ENCODE measurements at regions not wholly inside any gene's neighbourhood (a gene's known extent, or its start where the extent isn't known, plus 50 kb on each side); places are given as distances from the start of the nearest gene placed in this dataset.

GRCh38 chr13:74895042-74895796 lies 586.8 kb downstream of the TBC1D4 start:
- DNase-seq (ENCODE audit: low read depth): no peak
- no peak for TF ChIP-seq CTCF (conservative IDR thresholded peaks at IDR 0.05; ENCODE audit: control insufficient read depth, insufficient read depth, low read depth, low read length)
- H3K4me3 ChIP-seq (ENCODE audit: control insufficient read depth, low read depth, low read length): no peak overlapping the region

- TF ChIP-seq CTCF (conservative IDR thresholded peaks at IDR 0.05; ENCODE audit: control insufficient read depth, insufficient read depth, low read depth, low read length): no peak
- no peak overlapping the region for H3K4me3 ChIP-seq (ENCODE audit: control insufficient read depth, low read depth, low read length)
- no peak for DNase-seq (ENCODE audit: low read depth)
Measured at GRCh38 chr13:74892096-74892495, 589.9 kb downstream of the TBC1D4 start.

GRCh38 chr13:74891610-74892009 lies 590.4 kb downstream of the TBC1D4 start:
- no peak for TF ChIP-seq CTCF (conservative IDR thresholded peaks at IDR 0.05; ENCODE audit: control insufficient read depth, insufficient read depth, low read depth, low read length)
- peak; percentile 64 for DNase-seq (ENCODE audit: low read depth)
- no peak overlapping the region for H3K4me3 ChIP-seq (ENCODE audit: control insufficient read depth, low read depth, low read length)

- no peak overlapping the region for H3K4me3 ChIP-seq (ENCODE audit: control insufficient read depth, low read depth, low read length)
- TF ChIP-seq CTCF (conservative IDR thresholded peaks at IDR 0.05; ENCODE audit: control insufficient read depth, insufficient read depth, low read depth, low read length): no peak
- DNase-seq (ENCODE audit: low read depth): peak; percentile 48
Measured at GRCh38 chr13:74889321-74889720, 592.6 kb downstream of the TBC1D4 start.

GRCh38 chr13:74886502-74886901 lies 595.5 kb downstream of the TBC1D4 start:
- no peak overlapping the region for H3K4me3 ChIP-seq (ENCODE audit: control insufficient read depth, low read depth, low read length)
- no peak for TF ChIP-seq CTCF (conservative IDR thresholded peaks at IDR 0.05; ENCODE audit: control insufficient read depth, insufficient read depth, low read depth, low read length)
- peak; percentile 53 for DNase-seq (ENCODE audit: low read depth)

- TF ChIP-seq CTCF (conservative IDR thresholded peaks at IDR 0.05; ENCODE audit: control insufficient read depth, insufficient read depth, low read depth, low read length): peak; percentile 24
- no peak overlapping the region for H3K4me3 ChIP-seq (ENCODE audit: control insufficient read depth, low read depth, low read length)
- DNase-seq (ENCODE audit: low read depth): peak; percentile 25
Measured at GRCh38 chr13:74883834-74884233, 598.1 kb downstream of the TBC1D4 start.
